ENCODE measurements at regions not wholly inside any gene's neighbourhood (a gene's known extent, or its start where the extent isn't known, plus 50 kb on each side); places are given as distances from the start of the nearest gene placed in this dataset.

- DNase-seq (ENCODE audit: low spot score in 2 of 2): no peak
- Histone ChIP-seq H3K36me3 (no peaks in the 10 kb centered on the region), H3K27me3 (no peaks in the 10 kb centered on the region), H3K27ac (no peak overlapping the region), H3K4me3 (no peak overlapping the region), H3K4me1 (no peaks in the 10 kb centered on the region), H3K9me3 (no peaks in the 10 kb centered on the region)
- TF ChIP-seq EP300 (IDR thresholded peaks at IDR 0.05) (no peak), CTCF (IDR thresholded peaks at IDR 0.05) (no peak), POLR2A (IDR thresholded peaks at IDR 0.05) (no peak)
- 84 to 88% methylated on average over 4 of the region's 4 CpGs for WGBS, 2 donors
These were observed 833.8 kb upstream of the KCND2 start for GRCh38 chr7:119439192-119439591.

GRCh38 chr7:119452401-119452800, 820.6 kb upstream of the KCND2 start:
- Histone ChIP-seq H3K27ac (no peak overlapping the region), H3K4me3 (no peak overlapping the region), H3K36me3 (no peaks in the 10 kb centered on the region), H3K9me3 (no peaks in the 10 kb centered on the region), H3K4me1 (no peaks in the 10 kb centered on the region), H3K27me3 (no peaks in the 10 kb centered on the region)
- TF ChIP-seq CTCF (IDR thresholded peaks at IDR 0.05) (no peak), POLR2A (IDR thresholded peaks at IDR 0.05) (no peak), EP300 (IDR thresholded peaks at IDR 0.05) (no peak)
- 59 to 61% methylated on average over 2 of the region's 2 CpGs for WGBS, 2 donors
- DNase-seq (ENCODE audit: low spot score in 2 of 2): no peak

- H3K27me3 ChIP-seq: no peaks in the 10 kb centered on the region
- no peak overlapping the region for H3K27ac ChIP-seq
- TF ChIP-seq CTCF (IDR thresholded peaks at IDR 0.05): no peak
- TF ChIP-seq EP300 (IDR thresholded peaks at IDR 0.05): no peak
- no peak for TF ChIP-seq POLR2A (IDR thresholded peaks at IDR 0.05)
- H3K4me1 ChIP-seq: no peaks in the 10 kb centered on the region
- H3K4me3 ChIP-seq: no peak overlapping the region
- no peaks in the 10 kb centered on the region for H3K36me3 ChIP-seq
- no peak for DNase-seq (ENCODE audit: low spot score in 2 of 2)
- 28 to 29% methylated on average over 1 of the region's 1 CpG for WGBS, 2 donors
- peaks cover 0 to 5% (median 0%) of the 10 kb centered on the region in 4 donors for H3K9me3 ChIP-seq
These were observed 807.1 kb upstream of the KCND2 start for GRCh38 chr7:119465798-119466305.

- Histone ChIP-seq H3K27ac (no peak overlapping the region), H3K4me1 (no peaks in the 10 kb centered on the region), H3K4me3 (no peak overlapping the region), H3K27me3 (no peaks in the 10 kb centered on the region), H3K36me3 (no peaks in the 10 kb centered on the region), H3K9me3 (no peaks in the 10 kb centered on the region)
- WGBS, 2 donors: 32% methylated on average over 7 of the region's 7 CpGs
- no peak for DNase-seq (ENCODE audit: low spot score in 2 of 2)
- TF ChIP-seq POLR2A (IDR thresholded peaks at IDR 0.05) (no peak), CTCF (IDR thresholded peaks at IDR 0.05) (no peak), EP300 (IDR thresholded peaks at IDR 0.05) (no peak)
These were observed 800.5 kb upstream of the KCND2 start for GRCh38 chr7:119472408-119473038.

- H3K9me3 ChIP-seq: no peaks in the 10 kb centered on the region
- no peaks in the 10 kb centered on the region for H3K27me3 ChIP-seq
- no peak overlapping the region for H3K4me3 ChIP-seq
- no peak for TF ChIP-seq CTCF (IDR thresholded peaks at IDR 0.05)
- no peak for TF ChIP-seq POLR2A (IDR thresholded peaks at IDR 0.05)
- no peak for TF ChIP-seq EP300 (IDR thresholded peaks at IDR 0.05)
- DNase-seq (ENCODE audit: low spot score in 2 of 2): no peak
- H3K4me1 ChIP-seq: no peaks in the 10 kb centered on the region
- no peaks in the 10 kb centered on the region for H3K36me3 ChIP-seq
- WGBS, 2 donors: 22 to 26% methylated on average over 4 of the region's 4 CpGs
- no peak overlapping the region for H3K27ac ChIP-seq
These were observed 790.8 kb upstream of the KCND2 start for GRCh38 chr7:119482209-119482608.

Measured in tibial nerve (tissue), 4 donors.